ENCODE measurements at regions not wholly inside any gene's neighbourhood (a gene's known extent, or its start where the extent isn't known, plus 50 kb on each side); places are given as distances from the start of the nearest gene placed in this dataset.

DNA sequence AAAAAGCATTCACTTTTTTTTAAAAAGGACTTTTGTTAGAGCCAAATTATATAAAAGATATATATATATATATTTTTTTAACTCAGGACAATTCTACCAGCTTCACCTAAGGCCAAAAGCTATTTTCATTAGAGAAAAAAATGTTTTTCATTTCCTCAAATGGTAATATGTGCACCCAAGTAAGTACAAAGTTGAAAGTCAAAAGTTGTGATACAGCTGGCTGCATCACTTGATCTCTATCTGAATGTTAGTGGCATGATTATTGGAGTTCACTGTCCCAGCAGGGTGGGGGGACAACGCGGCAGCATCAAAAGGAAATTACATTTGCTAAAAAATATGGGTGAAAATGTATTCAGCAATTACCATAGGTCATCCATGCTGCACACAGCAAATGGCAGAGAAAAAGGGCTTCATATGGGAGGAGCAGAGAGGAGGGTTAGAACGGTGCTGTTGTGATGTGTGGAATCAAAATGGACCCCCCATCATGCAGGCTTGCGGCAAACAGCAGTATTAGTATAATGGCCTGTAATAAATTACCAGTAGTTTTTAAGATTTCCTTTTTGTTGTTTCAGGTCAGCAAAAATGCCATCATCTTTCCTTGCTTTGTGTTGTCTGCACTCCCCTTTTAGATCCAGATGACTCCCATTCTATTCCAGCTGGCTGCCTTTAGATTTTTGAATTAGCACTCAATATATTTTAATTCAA lies 253.7 kb downstream of the MAT2B start:
- H3K4me3 ChIP-seq (ENCODE audit: low read depth, low read length) = no peak overlapping the region
- DNase-seq (ENCODE audit: low read depth) = no peak
- TF ChIP-seq CTCF (IDR thresholded peaks at IDR 0.05; ENCODE audit: control insufficient read depth, extremely low read depth, insufficient read depth) = no peak

GRCh38 chr5:163760498-163760897 lies 255.1 kb downstream of the MAT2B start:
- no peak for DNase-seq (ENCODE audit: low read depth)
- TF ChIP-seq CTCF (IDR thresholded peaks at IDR 0.05; ENCODE audit: control insufficient read depth, extremely low read depth, insufficient read depth) = no peak

GRCh38 chr5:163766936-163767670 lies 261.7 kb downstream of the MAT2B start:
- DNase-seq (ENCODE audit: low read depth) = no peak
- no peak overlapping the region for H3K4me3 ChIP-seq (ENCODE audit: low read depth, low read length)
- TF ChIP-seq CTCF (IDR thresholded peaks at IDR 0.05; ENCODE audit: control insufficient read depth, extremely low read depth, insufficient read depth) = no peak

More at GRCh38 chr5:163760498-163760897, 255.1 kb downstream of the MAT2B start:
- no peak overlapping the region for H3K4me3 ChIP-seq (ENCODE audit: low read depth, low read length)

GRCh38 chr5:163770625-163771024 lies 265.2 kb downstream of the MAT2B start:
- DNase-seq (ENCODE audit: low read depth) = no peak
- no peak overlapping the region for H3K4me3 ChIP-seq (ENCODE audit: low read depth, low read length)
- TF ChIP-seq CTCF (IDR thresholded peaks at IDR 0.05; ENCODE audit: control insufficient read depth, extremely low read depth, insufficient read depth) = no peak

DNA sequence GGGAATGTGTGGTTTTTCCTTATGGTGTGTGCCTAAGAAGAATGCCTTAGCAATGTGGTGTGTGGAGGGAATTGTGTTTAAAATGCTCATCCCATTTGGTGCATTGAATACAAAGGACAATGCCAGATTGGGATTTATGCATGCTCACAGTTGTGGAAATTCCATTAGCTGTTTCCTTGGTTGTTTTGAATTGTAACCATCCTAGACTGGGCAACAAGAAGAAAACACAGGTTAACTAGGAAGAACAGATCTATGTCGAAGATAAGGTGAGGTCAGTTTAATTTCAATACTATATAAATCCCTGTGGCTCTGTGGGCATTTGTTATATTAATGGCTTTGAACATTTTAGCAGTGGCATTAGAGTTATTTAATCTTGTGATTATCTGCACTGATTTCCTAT lies 266.8 kb downstream of the MAT2B start:
- TF ChIP-seq CTCF (IDR thresholded peaks at IDR 0.05; ENCODE audit: control insufficient read depth, extremely low read depth, insufficient read depth) = no peak
- H3K4me3 ChIP-seq (ENCODE audit: low read depth, low read length) = no peak overlapping the region
- DNase-seq (ENCODE audit: low read depth) = no peak

DNA sequence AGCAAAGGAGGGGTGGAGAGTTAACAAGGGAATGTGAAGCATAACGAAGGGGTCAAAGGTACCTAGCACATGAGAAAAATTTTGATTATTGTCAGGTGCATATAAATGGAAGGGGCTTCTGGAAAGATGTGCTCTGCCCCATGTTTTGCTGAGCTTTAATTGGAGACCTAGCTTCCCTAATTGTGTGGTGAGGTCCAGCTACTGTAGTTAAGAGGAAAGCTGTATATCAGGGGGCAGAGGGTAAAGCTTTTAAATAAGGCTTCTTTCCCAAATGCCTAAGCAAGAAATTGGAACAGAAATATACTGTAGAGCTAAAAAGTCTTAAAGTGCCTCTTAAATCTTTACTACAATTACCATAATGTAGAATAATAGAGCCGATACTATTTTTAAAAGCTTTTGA lies 267.2 kb downstream of the MAT2B start:
- no peak for TF ChIP-seq CTCF (IDR thresholded peaks at IDR 0.05; ENCODE audit: control insufficient read depth, extremely low read depth, insufficient read depth)
- no peak overlapping the region for H3K4me3 ChIP-seq (ENCODE audit: low read depth, low read length)
- DNase-seq (ENCODE audit: low read depth) = no peak

Measured in LNCaP clone FGC (cell line).